ENCODE measurements at regions not wholly inside any gene's neighbourhood (a gene's known extent, or its start where the extent isn't known, plus 50 kb on each side); places are given as distances from the start of the nearest gene placed in this dataset.

- TF ChIP-seq, protein P1, sequence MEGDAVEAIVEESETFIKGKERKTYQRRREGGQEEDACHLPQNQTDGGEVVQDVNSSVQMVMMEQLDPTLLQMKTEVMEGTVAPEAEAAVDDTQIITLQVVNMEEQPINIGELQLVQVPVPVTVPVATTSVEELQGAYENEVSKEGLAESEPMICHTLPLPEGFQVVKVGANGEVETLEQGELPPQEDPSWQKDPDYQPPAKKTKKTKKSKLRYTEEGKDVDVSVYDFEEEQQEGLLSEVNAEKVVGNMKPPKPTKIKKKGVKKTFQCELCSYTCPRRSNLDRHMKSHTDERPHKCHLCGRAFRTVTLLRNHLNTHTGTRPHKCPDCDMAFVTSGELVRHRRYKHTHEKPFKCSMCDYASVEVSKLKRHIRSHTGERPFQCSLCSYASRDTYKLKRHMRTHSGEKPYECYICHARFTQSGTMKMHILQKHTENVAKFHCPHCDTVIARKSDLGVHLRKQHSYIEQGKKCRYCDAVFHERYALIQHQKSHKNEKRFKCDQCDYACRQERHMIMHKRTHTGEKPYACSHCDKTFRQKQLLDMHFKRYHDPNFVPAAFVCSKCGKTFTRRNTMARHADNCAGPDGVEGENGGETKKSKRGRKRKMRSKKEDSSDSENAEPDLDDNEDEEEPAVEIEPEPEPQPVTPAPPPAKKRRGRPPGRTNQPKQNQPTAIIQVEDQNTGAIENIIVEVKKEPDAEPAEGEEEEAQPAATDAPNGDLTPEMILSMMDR (IDR thresholded peaks at IDR 0.05; ENCODE audit: extremely low read depth, insufficient read depth, missing control alignments), result no peak
- in situ Hi-C loops (cut with MboI; ENCODE audit: low pct_unique_long_range_greater_than_20kb, low sequenced_read_pairs, unreplicated experiment), result no loop called here
- DNase-seq (ENCODE audit: low spot score), result no peak
Measured at GRCh38 chr13:44191103-44191502, 182.5 kb upstream of the SERP2 start.

GRCh38 chr13:44191504-44192171 lies 182.0 kb upstream of the SERP2 start:
- TF ChIP-seq, protein P1 (IDR thresholded peaks at IDR 0.05; ENCODE audit: extremely low read depth, insufficient read depth, missing control alignments), result peak; percentile 47
- in situ Hi-C loops (cut with MboI; ENCODE audit: low pct_unique_long_range_greater_than_20kb, low sequenced_read_pairs, unreplicated experiment), result no loop called here
- DNase-seq (ENCODE audit: low spot score), result peak; percentile 19

DNA sequence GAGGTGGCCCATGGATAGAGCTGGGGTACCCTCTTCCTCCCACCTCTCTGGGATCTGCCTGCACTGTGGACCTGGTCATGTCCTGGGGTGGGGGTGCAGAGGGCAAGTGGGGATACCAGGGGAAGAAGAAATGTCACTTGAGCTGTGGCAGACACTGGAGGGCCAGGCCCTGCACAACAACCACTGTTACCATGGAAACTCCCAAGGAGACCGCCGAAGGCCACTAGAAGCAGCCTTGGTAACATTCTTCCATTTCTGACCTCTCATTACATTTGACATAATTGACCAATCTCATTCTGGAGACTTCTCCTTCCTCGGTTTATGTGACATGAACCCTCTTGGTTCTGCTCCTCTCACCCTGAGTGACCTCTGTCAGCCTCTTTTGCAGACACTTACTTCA lies 179.9 kb upstream of the SERP2 start:
- in situ Hi-C loops (cut with MboI; ENCODE audit: low pct_unique_long_range_greater_than_20kb, low sequenced_read_pairs, unreplicated experiment), result no loop called here
- DNase-seq (ENCODE audit: low spot score), result no peak
- TF ChIP-seq, protein P1 (IDR thresholded peaks at IDR 0.05; ENCODE audit: extremely low read depth, insufficient read depth, missing control alignments), result no peak

GRCh38 chr13:44195245-44195644 lies 178.4 kb upstream of the SERP2 start:
- no peak for DNase-seq (ENCODE audit: low spot score)
- in situ Hi-C loops (cut with MboI; ENCODE audit: low pct_unique_long_range_greater_than_20kb, low sequenced_read_pairs, unreplicated experiment), result no loop called here
- TF ChIP-seq, protein P1 (IDR thresholded peaks at IDR 0.05; ENCODE audit: extremely low read depth, insufficient read depth, missing control alignments), result no peak

DNA sequence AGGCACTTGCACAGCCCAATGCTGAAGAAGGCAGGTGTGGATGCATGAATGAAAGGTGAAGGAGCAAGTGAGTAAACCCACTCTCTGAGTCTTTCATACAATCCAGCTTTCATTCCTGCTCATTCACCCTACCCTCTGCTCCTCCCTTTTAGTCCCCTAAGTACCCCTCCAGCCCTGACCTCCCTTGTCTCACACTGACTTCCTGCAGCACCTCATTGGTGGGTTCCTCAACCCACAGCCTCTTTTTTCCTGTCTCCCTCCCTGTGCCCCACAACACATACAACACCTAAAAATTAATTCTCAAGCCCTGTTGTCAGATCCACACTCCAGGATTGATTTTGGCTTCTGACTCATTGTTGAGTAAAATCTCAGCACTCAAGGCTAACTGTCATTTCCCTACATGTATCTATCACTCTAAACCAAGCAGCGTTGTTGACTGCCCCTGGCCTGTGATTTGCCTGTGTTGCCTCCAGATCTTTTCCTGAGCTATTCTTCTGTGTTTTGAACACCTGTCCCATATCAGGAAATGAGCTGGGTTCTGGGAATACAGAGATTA lies 177.3 kb upstream of the SERP2 start:
- in situ Hi-C loops (cut with MboI; ENCODE audit: low pct_unique_long_range_greater_than_20kb, low sequenced_read_pairs, unreplicated experiment), result no loop called here
- TF ChIP-seq, protein P1 (IDR thresholded peaks at IDR 0.05; ENCODE audit: extremely low read depth, insufficient read depth, missing control alignments), result no peak
- no peak for DNase-seq (ENCODE audit: low spot score)

DNA sequence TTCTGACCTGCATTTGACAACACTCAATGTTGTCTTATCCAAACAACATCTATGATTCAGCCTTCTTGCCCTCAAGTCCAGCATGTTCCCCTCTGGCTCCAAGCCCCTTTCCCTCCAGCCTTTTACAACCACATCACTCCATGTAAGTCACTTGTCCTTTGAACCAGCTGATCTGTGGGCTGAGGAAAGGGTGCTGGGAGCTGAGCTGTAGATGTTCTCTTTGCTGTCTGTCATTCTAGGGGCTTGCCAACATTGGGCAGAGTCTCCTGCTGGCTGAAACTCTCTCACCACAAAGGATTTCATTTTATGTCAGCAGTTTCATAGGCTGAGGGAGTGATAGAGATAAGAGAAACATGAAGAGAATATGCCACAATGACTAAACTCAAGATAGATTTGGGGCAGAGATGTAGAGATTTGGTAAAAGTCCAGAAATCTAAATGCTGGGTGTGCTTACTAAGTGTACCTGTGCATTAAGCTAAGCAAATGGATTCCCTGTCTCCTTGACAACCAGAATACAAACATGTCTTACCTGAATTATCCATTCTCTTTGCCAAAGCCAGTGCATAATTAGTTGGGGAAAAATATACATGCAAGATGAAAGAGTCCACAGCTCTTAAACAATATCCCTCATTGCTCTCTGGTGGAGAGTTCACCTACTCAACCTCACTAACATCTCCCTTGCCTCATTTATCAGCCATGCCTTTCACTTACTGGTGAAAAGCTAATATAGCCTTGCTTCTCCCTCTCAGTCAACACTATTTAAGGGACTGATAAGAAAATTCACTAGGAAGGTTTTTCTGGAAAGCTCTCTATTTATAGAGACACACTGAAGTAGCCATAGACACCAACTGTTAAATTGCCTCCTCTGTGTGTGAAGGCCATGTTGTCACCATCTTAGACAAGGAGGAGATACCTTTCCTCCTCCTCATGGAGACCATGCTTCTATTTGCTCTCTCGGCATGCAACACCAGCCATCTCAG lies 175.5 kb upstream of the SERP2 start:
- DNase-seq (ENCODE audit: low spot score), result peak; percentile 45
- in situ Hi-C loops (cut with MboI; ENCODE audit: low pct_unique_long_range_greater_than_20kb, low sequenced_read_pairs, unreplicated experiment), result no loop called here
- TF ChIP-seq, protein P1 (IDR thresholded peaks at IDR 0.05; ENCODE audit: extremely low read depth, insufficient read depth, missing control alignments), result no peak
